PC-3 (cell line): ENCODE measurements at regions not wholly inside any gene's neighbourhood (a gene's known extent, or its start where the extent isn't known, plus 50 kb on each side); places are given as distances from the start of the nearest gene placed in this dataset.

Source experiments
- ATAC-seq: fragments of 200-7000 bp; cut with Tn5 transposase; 2 replicates; pipeline ENCODE4 v1.9.1; 2020; ENCODE audit warnings: mild to moderate bottlenecking, moderate library complexity
- BruUV-seq: library from RNA; stranded (reverse); fragments of 400-500 nt; replicated peaks from 2 replicates; lab custom pipeline; 2021; lab: Mats Ljungman, UMichigan
- CTCF ChIA-PET: fragments of 300-600 bp; sonication (Branson Sonifier 250); formaldehyde crosslinking; loops from one replicate; lab custom pipeline; 2022; ENCODE audit warnings: antibody characterized with exemption; lab: Charles Lee
- POLR2A ChIA-PET: fragments of 300-600 bp; sonication (Branson Sonifier 250); formaldehyde crosslinking; loops from one replicate; lab custom pipeline; 2022; ENCODE audit warnings: antibody characterized with exemption; ENCODE audit not compliant: unreplicated experiment; lab: Charles Lee
- DNase-seq: peaks from one replicate; pipeline ENCODE4 v3.0.0-alpha.2; 2015
- H2AFZ ChIP-seq: fragments of 300-600 bp; sonication (generic); 2 replicates; pipeline ENCODE4 v1.6.0; 2016; ENCODE audit warnings: antibody characterized with exemption, low read length
- H3F3A ChIP-seq: fragments of 300-600 bp; sonication (generic); one replicate; pipeline ENCODE4 v1.6.0; 2017; ENCODE audit warnings: antibody characterized with exemption, low read length, control low read depth, mild to moderate bottlenecking; ENCODE audit not compliant: unreplicated experiment
- H3K27ac ChIP-seq: fragments of 300-600 bp; sonication (generic); 2 replicates; pipeline ENCODE4 v1.5.1; 2016; ENCODE audit warnings: mild to moderate bottlenecking, low read length
- H3K27me3 ChIP-seq: fragments of 300-600 bp; sonication (generic); 2 replicates; pipeline ENCODE4 v1.6.1; 2016; ENCODE audit warnings: low read length, mixed read lengths
- H3K36me3 ChIP-seq: fragments of 300-600 bp; sonication (generic); 2 replicates; pipeline ENCODE4 v1.6.1; 2016; ENCODE audit warnings: low read depth, mixed run types, low read length, mixed read lengths
- H3K4me1 ChIP-seq: fragments of 300-600 bp; sonication (generic); 2 replicates; pipeline ENCODE4 v1.5.1; 2016; ENCODE audit warnings: low read length; ENCODE audit not compliant: insufficient read depth
- H3K4me2 ChIP-seq: fragments of 300-600 bp; sonication (generic); 2 replicates; pipeline ENCODE4 v1.6.0; 2016; ENCODE audit warnings: low read length
- H3K4me3 ChIP-seq: fragments of 300-600 bp; sonication (generic); 2 replicates; pipeline ENCODE4 v1.5.1; 2016; ENCODE audit warnings: mild to moderate bottlenecking, low read length, mixed read lengths
- H3K79me2 ChIP-seq: fragments of 300-600 bp; sonication (generic); 2 replicates; pipeline ENCODE4 v1.6.1; 2017; ENCODE audit warnings: low read length, mixed read lengths
- H3K9ac ChIP-seq: fragments of 300-600 bp; sonication (generic); 2 replicates; pipeline ENCODE4 v1.6.0; 2016; ENCODE audit warnings: mild to moderate bottlenecking, low read length
- H3K9me2 ChIP-seq: fragments of 300-600 bp; sonication (generic); replicated peaks from 2 replicates; pipeline ENCODE4 v1.6.1; 2016; ENCODE audit warnings: mixed run types, low read length, mixed read lengths
- H3K9me3 ChIP-seq: fragments of 300-600 bp; sonication (generic); 2 replicates; pipeline ENCODE4 v1.6.1; 2016; ENCODE audit warnings: low read length, mixed read lengths
- H4K20me1 ChIP-seq: fragments of 300-600 bp; sonication (generic); 2 replicates; pipeline ENCODE4 v1.6.1; 2016; ENCODE audit warnings: low read length, mixed read lengths
- EZH2 ChIP-seq: fragments of 300-600 bp; sonication (generic); IDR thresholded peaks from one replicate; pipeline ENCODE4 v1.6.1; 2017; ENCODE audit warnings: antibody characterized with exemption, mild to moderate bottlenecking, low read length; ENCODE audit not compliant: unreplicated experiment
- EZH2phosphoT487 ChIP-seq: fragments of 300-600 bp; sonication (generic); IDR thresholded peaks from 2 replicates; pipeline ENCODE4 v1.6.1; 2018; ENCODE audit warnings: mild to moderate bottlenecking, antibody characterized with exemption, low read length, borderline replicate concordance
- intact Hi-C: fragments of 100-400 bp; cut with micrococcal nuclease; formaldehyde crosslinking; loops from 2 replicates; pipeline ENCODE4 v1.9.0; 2023
- TF ChIP-seq, protein P1 (sequence below): fragments of 300-600 bp; sonication (generic); conservative IDR thresholded peaks from 2 replicates; pipeline ENCODE4 v1.5.1; 2017; ENCODE audit warnings: antibody characterized with exemption, low read depth, mild to moderate bottlenecking, low read length

DNA sequence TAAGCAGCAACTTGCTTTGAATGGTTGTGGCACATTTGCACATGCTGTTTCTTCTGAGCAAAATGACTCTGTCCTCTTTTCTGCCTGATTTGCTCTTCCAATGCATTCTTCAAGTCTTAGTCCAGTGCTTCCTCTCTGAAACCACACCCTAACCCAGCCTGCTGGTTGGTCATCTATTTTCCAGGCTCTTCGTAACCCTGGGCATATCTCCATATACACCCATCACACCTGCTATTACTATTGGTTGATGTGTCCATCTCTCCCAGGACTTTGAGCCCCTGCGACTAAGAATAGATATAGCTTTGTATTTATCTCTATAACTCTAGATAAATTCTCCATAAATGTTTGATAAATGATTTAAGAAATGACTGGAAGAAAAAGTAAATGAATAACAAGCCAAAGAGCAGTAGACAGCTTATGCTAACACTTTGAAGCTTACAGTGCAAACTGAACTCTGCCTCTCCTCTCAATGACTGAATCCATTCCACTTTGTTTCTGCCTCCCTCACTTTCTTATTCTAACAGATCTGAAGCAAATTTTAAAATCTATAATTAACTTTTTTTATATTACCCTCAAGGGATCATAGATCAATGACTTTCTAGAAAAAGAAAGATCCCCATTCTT lies 59.7 kb upstream of the NT5E start:
- Histone ChIP-seq H2AFZ (no peak overlapping the region), H3K9ac (no peak overlapping the region), H3K9me3 (no peaks in the 10 kb centered on the region), H3K4me1 (no peaks in the 10 kb centered on the region), H4K20me1 (no peaks in the 10 kb centered on the region), H3K36me3 (no peaks in the 10 kb centered on the region), H3K4me3 (no peak overlapping the region), H3K4me2 (no peak overlapping the region), H3K27me3 (no peaks in the 10 kb centered on the region), H3K9me2 (no peaks in the 10 kb centered on the region), H3F3A (no peaks in the 10 kb centered on the region), H3K79me2 (no peaks in the 10 kb centered on the region), H3K27ac (no peak overlapping the region)
- TF ChIP-seq EZH2 (no peak), EZH2phosphoT487 (no peak)
- TF ChIP-seq, protein P1, sequence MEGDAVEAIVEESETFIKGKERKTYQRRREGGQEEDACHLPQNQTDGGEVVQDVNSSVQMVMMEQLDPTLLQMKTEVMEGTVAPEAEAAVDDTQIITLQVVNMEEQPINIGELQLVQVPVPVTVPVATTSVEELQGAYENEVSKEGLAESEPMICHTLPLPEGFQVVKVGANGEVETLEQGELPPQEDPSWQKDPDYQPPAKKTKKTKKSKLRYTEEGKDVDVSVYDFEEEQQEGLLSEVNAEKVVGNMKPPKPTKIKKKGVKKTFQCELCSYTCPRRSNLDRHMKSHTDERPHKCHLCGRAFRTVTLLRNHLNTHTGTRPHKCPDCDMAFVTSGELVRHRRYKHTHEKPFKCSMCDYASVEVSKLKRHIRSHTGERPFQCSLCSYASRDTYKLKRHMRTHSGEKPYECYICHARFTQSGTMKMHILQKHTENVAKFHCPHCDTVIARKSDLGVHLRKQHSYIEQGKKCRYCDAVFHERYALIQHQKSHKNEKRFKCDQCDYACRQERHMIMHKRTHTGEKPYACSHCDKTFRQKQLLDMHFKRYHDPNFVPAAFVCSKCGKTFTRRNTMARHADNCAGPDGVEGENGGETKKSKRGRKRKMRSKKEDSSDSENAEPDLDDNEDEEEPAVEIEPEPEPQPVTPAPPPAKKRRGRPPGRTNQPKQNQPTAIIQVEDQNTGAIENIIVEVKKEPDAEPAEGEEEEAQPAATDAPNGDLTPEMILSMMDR, result no peak
- ChIA-PET POLR2A (no interaction called here), CTCF (no interaction called here)
- intact Hi-C loops, result no loop called here
- BruUV-seq, result no TSS peak
- ATAC-seq (no peak), DNase-seq (no peak)

DNA sequence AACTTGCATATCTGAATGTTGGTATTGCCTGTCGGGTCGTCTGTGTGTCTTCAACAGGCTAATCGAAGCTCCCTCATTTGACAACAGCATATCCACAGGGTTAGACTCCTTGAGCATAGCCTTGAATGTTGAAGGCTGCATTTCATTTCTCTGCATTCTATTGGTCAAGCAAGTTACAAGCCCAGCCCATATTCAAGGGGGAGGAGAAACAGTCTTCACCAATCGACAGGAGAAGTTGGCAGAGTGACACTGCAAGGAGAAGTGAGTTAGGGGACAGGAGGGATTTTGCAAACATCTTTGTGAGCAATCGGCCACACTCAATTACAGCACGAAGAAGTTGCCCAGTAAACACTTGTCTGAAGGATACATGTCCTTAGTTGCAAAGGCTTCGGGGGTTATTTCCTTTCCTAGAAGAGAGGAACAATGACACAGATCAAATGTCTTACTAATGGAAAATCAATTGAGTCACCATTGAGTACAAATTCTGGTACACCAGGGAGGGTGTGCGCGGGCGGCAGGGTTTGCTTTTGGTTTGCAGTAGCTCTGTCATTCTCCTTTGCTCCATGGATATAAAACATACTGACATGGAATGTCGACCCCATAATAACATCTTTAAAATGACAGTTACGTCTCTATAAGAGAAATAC lies 60.6 kb upstream of the NT5E start:
- Histone ChIP-seq H3K9me2 (no peaks in the 10 kb centered on the region), H3F3A (no peaks in the 10 kb centered on the region), H3K4me3 (no peak overlapping the region), H3K27ac (no peak overlapping the region), H3K79me2 (no peaks in the 10 kb centered on the region), H3K9me3 (no peaks in the 10 kb centered on the region), H3K4me2 (no peak overlapping the region), H3K36me3 (no peaks in the 10 kb centered on the region), H2AFZ (no peak overlapping the region), H3K9ac (no peak overlapping the region), H4K20me1 (no peaks in the 10 kb centered on the region), H3K27me3 (no peaks in the 10 kb centered on the region), H3K4me1 (no peaks in the 10 kb centered on the region)
- POLR2A ChIA-PET, result no interaction called here
- no peak for TF ChIP-seq EZH2phosphoT487
- TF ChIP-seq, protein P1, result no peak
- no peak for TF ChIP-seq EZH2
- no TSS peak for BruUV-seq
- ATAC-seq, result no peak
- CTCF ChIA-PET, result no interaction called here
- intact Hi-C loops, result no loop called here
- no peak for DNase-seq

DNA sequence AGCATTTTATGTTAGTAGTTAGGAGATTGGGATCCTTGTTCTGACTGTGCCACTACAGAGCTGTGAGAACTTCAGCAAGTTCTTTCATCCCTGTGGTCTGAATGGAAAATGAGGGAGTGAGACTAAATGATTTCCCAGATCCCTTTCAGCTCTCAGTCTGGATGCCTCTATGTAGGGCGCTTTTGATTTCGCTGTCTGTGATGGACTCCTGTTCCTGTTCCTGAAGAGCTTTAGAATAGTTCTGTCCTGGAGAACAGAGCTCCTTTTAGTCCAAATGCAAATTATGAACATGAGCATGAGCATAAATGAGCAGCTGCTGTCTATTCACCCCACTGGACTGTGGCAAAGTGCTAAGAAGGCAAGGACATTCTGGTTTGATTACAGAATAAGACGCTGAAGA lies 61.4 kb upstream of the NT5E start:
- TF ChIP-seq, protein P1, result no peak
- no peak for TF ChIP-seq EZH2phosphoT487
- TF ChIP-seq EZH2, result no peak
- H3F3A ChIP-seq, result no peaks in the 10 kb centered on the region
- no peaks in the 10 kb centered on the region for H3K9me3 ChIP-seq
- no peaks in the 10 kb centered on the region for H3K79me2 ChIP-seq
- no peak overlapping the region for H3K4me3 ChIP-seq
- H3K4me2 ChIP-seq, result no peak overlapping the region
- intact Hi-C loops, result no loop called here
- no TSS peak for BruUV-seq
- ATAC-seq (no peak), DNase-seq (no peak)
- ChIA-PET CTCF (no interaction called here), POLR2A (no interaction called here)
- no peaks in the 10 kb centered on the region for H3K9me2 ChIP-seq
- no peak overlapping the region for H3K9ac ChIP-seq
- H3K36me3 ChIP-seq, result no peaks in the 10 kb centered on the region
- H3K27ac ChIP-seq, result no peak overlapping the region
- H4K20me1 ChIP-seq, result no peaks in the 10 kb centered on the region
- no peaks in the 10 kb centered on the region for H3K27me3 ChIP-seq
- H3K4me1 ChIP-seq, result no peaks in the 10 kb centered on the region
- H2AFZ ChIP-seq, result no peak overlapping the region
